SK-N-MC (cell line): ENCODE measurements at regions not wholly inside any gene's neighbourhood (a gene's known extent, or its start where the extent isn't known, plus 50 kb on each side); places are given as distances from the start of the nearest gene placed in this dataset.

Source experiments
- EZH2 ChIP-seq: fragments of 200-600 bp; sonication (generic); IDR thresholded peaks from one replicate; pipeline ENCODE4 v1.6.1; 2017; ENCODE audit warnings: antibody characterized with exemption
- FOXP2 ChIP-seq: optimal IDR thresholded peaks from 2 replicates; pipeline ENCODE3; 2011; ENCODE audit warnings: mild to moderate bottlenecking, moderate library complexity; ENCODE audit not compliant: insufficient read depth; ENCODE audit errors: extremely low read length, control extremely low read depth
- POLR2AphosphoS5 ChIP-seq: IDR thresholded peaks from 2 replicates; pipeline ENCODE4 v1.6.1; 2012; ENCODE audit warnings: mild to moderate bottlenecking, low read depth, low read length, borderline replicate concordance

- TF ChIP-seq POLR2AphosphoS5, result no peak
- TF ChIP-seq EZH2, result no peak
- TF ChIP-seq FOXP2, result no peak
Measured at GRCh38 chr1:67590329-67590728, 94.7 kb upstream of the GADD45A start.
